HepG2 (cell line): ENCODE measurements at regions not wholly inside any gene's neighbourhood (a gene's known extent, or its start where the extent isn't known, plus 50 kb on each side); places are given as distances from the start of the nearest gene placed in this dataset.
A peak's percentile ranks its signal among the peaks of the same experiment; 100 is the strongest.

Experiments used
- FIP1L1 ChIP-seq: fragments of 200-400 bp; formaldehyde crosslinking; IDR thresholded peaks from 2 replicates; pipeline ENCODE4 v1.6.1; 2018; ENCODE audit warnings: low read depth, mild to moderate bottlenecking, low read length, moderate library complexity, borderline replicate concordance; ENCODE audit not compliant: insufficient read depth
- HNRNPLL ChIP-seq: fragments of 200-400 bp; formaldehyde crosslinking; IDR thresholded peaks from 2 replicates; pipeline ENCODE4 v1.6.1; 2017; ENCODE audit warnings: mild to moderate bottlenecking, low read depth, low read length; ENCODE audit not compliant: poor library complexity, severe bottlenecking
- JUN ChIP-seq: sonication (generic); formaldehyde crosslinking; IDR thresholded peaks from 2 replicates; pipeline ENCODE4 v1.4.0; 2020; ENCODE audit warnings: mild to moderate bottlenecking, missing genetic modification reagents
- KLF16 ChIP-seq, 2 experiments: sonication (generic) in 1 of 2; formaldehyde crosslinking in 1 of 2; IDR thresholded peaks; 2 replicates each; pipeline versions ENCODE4 v1.6.1 to v1.8.0; 2016 to 2023; ENCODE audit warnings: missing genetic modification reagents in 2 of 2, missing compliant biosample characterization in 1 of 2
- NR1H2 ChIP-seq: sonication (generic); formaldehyde crosslinking; IDR thresholded peaks from 2 replicates; pipeline ENCODE4 v1.8.1; 2022; ENCODE audit warnings: low read depth, missing genetic modification reagents, borderline replicate concordance
- SP1 ChIP-seq, 2 experiments: fragments of 450-650 bp in 1 of 2; sonication (generic) in 1 of 2; formaldehyde crosslinking in 1 of 2; IDR thresholded peaks; 2 replicates each; pipeline versions ENCODE4 v1.4.0 to v1.6.1; 2016 to 2020; ENCODE audit warnings: missing genetic modification reagents in 1 of 2
- ZFP36L1 ChIP-seq: sonication (generic); formaldehyde crosslinking; IDR thresholded peaks from 2 replicates; pipeline ENCODE4 v1.8.0; 2022; ENCODE audit warnings: mild to moderate bottlenecking, missing genetic modification reagents, moderate library complexity
- ZNF207 ChIP-seq: fragments of 450-650 bp; IDR thresholded peaks from 2 replicates; pipeline ENCODE4 v1.6.1; 2016; ENCODE audit warnings: antibody characterized with exemption, borderline replicate concordance
- ZNF383 ChIP-seq: sonication (generic); formaldehyde crosslinking; IDR thresholded peaks from 2 replicates; pipeline ENCODE4 v1.4.0; 2020; ENCODE audit warnings: missing genetic modification reagents, mild to moderate bottlenecking, borderline replicate concordance
- ZNF547 ChIP-seq: sonication (generic); formaldehyde crosslinking; IDR thresholded peaks from 2 replicates; pipeline ENCODE4 v1.5.1; 2020; ENCODE audit warnings: mild to moderate bottlenecking, missing genetic modification reagents
- ZNF678 ChIP-seq: sonication (generic); formaldehyde crosslinking; IDR thresholded peaks from 2 replicates; pipeline ENCODE4 v1.4.0; 2020; ENCODE audit warnings: mild to moderate bottlenecking, missing genetic modification reagents
- ZNF703 ChIP-seq: sonication (generic); formaldehyde crosslinking; IDR thresholded peaks from 2 replicates; pipeline ENCODE4 v1.5.1; 2020; ENCODE audit warnings: missing genetic modification reagents, mild to moderate bottlenecking, moderate library complexity, borderline replicate concordance
- ZNF780A ChIP-seq: sonication (generic); formaldehyde crosslinking; IDR thresholded peaks from 2 replicates; pipeline ENCODE4 v1.8.0; 2022; ENCODE audit warnings: mild to moderate bottlenecking, missing genetic modification reagents, moderate library complexity
- ZSCAN25 ChIP-seq: sonication (generic); formaldehyde crosslinking; IDR thresholded peaks from 2 replicates; pipeline ENCODE4 v1.8.0; 2022; ENCODE audit warnings: mild to moderate bottlenecking, missing genetic modification reagents
- TF ChIP-seq, protein P1 (sequence below): sonication (generic); formaldehyde crosslinking; IDR thresholded peaks from 2 replicates; pipeline ENCODE4 v1.4.0; 2020; ENCODE audit warnings: mild to moderate bottlenecking, missing genetic modification reagents
- TF ChIP-seq, protein P2 (sequence below): IDR thresholded peaks from 2 replicates; pipeline ENCODE4 v1.6.1; 2016; ENCODE audit warnings: missing genetic modification reagents, missing compliant biosample characterization
- TF ChIP-seq, protein P3 (sequence below): sonication (generic); formaldehyde crosslinking; IDR thresholded peaks from 2 replicates; pipeline ENCODE4 v1.4.0; 2020; ENCODE audit warnings: mild to moderate bottlenecking, missing genetic modification reagents
- TF ChIP-seq, protein P4 (sequence below): IDR thresholded peaks from 2 replicates; pipeline ENCODE4 v1.6.1; 2016; ENCODE audit warnings: control low read depth
- TF ChIP-seq, protein P5 (sequence below), 2 experiments: IDR thresholded peaks; 2 replicates each; pipeline ENCODE4 v1.6.1; 2011 to 2012; ENCODE audit warnings: low read length in 2 of 2, borderline replicate concordance in 1 of 2, low read depth in 1 of 2, mild to moderate bottlenecking in 1 of 2, moderate library complexity in 1 of 2
- TF ChIP-seq, protein P6 (sequence below): sonication (generic); formaldehyde crosslinking; IDR thresholded peaks from 2 replicates; pipeline ENCODE4 v1.5.1; 2020; ENCODE audit warnings: mild to moderate bottlenecking, moderate library complexity, missing genetic modification reagents

DNA sequence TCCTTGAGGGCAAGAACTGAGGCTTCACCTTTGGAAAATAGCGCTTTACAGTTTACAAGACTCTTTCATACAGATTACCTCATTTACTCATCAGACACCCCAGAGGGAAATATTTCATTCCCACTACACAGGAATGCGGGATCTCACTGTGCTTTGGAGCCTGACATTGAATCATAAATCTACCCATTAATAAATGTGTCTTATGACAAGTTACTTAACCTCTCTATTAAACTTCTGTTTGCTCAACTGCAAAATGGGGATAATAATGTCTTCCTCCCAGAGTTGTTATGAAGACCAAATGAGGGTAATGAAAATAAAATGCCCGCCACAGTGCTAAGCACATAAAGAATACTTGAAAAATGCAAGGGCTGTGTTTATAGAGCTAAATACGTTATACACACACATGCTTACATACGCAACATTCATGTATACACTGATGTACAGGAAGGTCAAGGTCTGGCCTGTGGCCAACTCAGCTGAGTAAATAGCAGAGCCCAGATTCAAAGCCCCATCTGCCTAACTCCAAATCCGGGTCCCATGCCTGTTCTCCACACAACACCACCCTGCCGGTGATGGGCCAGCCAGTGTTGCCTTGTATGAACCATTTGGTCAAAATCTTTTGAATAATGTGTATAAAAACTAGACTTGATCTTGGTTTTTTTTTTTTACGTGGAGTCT, 56.6 kb upstream of the CALM2 start (continued):
- TF ChIP-seq, protein P1, sequence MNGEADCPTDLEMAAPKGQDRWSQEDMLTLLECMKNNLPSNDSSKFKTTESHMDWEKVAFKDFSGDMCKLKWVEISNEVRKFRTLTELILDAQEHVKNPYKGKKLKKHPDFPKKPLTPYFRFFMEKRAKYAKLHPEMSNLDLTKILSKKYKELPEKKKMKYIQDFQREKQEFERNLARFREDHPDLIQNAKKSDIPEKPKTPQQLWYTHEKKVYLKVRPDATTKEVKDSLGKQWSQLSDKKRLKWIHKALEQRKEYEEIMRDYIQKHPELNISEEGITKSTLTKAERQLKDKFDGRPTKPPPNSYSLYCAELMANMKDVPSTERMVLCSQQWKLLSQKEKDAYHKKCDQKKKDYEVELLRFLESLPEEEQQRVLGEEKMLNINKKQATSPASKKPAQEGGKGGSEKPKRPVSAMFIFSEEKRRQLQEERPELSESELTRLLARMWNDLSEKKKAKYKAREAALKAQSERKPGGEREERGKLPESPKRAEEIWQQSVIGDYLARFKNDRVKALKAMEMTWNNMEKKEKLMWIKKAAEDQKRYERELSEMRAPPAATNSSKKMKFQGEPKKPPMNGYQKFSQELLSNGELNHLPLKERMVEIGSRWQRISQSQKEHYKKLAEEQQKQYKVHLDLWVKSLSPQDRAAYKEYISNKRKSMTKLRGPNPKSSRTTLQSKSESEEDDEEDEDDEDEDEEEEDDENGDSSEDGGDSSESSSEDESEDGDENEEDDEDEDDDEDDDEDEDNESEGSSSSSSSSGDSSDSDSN: no peak
- TF ChIP-seq, protein P2, sequence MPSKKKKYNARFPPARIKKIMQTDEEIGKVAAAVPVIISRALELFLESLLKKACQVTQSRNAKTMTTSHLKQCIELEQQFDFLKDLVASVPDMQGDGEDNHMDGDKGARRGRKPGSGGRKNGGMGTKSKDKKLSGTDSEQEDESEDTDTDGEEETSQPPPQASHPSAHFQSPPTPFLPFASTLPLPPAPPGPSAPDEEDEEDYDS (CRISPR knock-in tag): no peak
- no peak for TF ChIP-seq ZSCAN25 (CRISPR knock-in tag)
- no peak for TF ChIP-seq FIP1L1
- no peak for TF ChIP-seq NR1H2
- TF ChIP-seq ZFP36L1 (CRISPR knock-in tag): no peak
- no peak for TF ChIP-seq ZNF703
- TF ChIP-seq, protein P3, sequence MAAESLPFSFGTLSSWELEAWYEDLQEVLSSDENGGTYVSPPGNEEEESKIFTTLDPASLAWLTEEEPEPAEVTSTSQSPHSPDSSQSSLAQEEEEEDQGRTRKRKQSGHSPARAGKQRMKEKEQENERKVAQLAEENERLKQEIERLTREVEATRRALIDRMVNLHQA (CRISPR knock-in tag): no peak
- TF ChIP-seq ZNF383 (CRISPR knock-in tag): no peak
- TF ChIP-seq SP1 (IDR thresholded peaks at IDR 0.05): no peak
- no peak for TF ChIP-seq SP1 (CRISPR knock-in tag; IDR thresholded peaks at IDR 0.05)
- TF ChIP-seq HNRNPLL: no peak
- TF ChIP-seq ZNF207: no peak
- TF ChIP-seq ZNF547 (CRISPR knock-in tag): no peak
- TF ChIP-seq, protein P4, sequence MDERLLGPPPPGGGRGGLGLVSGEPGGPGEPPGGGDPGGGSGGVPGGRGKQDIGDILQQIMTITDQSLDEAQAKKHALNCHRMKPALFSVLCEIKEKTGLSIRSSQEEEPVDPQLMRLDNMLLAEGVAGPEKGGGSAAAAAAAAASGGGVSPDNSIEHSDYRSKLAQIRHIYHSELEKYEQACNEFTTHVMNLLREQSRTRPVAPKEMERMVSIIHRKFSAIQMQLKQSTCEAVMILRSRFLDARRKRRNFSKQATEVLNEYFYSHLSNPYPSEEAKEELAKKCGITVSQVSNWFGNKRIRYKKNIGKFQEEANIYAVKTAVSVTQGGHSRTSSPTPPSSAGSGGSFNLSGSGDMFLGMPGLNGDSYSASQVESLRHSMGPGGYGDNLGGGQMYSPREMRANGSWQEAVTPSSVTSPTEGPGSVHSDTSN: no peak
- TF ChIP-seq, protein P5, sequence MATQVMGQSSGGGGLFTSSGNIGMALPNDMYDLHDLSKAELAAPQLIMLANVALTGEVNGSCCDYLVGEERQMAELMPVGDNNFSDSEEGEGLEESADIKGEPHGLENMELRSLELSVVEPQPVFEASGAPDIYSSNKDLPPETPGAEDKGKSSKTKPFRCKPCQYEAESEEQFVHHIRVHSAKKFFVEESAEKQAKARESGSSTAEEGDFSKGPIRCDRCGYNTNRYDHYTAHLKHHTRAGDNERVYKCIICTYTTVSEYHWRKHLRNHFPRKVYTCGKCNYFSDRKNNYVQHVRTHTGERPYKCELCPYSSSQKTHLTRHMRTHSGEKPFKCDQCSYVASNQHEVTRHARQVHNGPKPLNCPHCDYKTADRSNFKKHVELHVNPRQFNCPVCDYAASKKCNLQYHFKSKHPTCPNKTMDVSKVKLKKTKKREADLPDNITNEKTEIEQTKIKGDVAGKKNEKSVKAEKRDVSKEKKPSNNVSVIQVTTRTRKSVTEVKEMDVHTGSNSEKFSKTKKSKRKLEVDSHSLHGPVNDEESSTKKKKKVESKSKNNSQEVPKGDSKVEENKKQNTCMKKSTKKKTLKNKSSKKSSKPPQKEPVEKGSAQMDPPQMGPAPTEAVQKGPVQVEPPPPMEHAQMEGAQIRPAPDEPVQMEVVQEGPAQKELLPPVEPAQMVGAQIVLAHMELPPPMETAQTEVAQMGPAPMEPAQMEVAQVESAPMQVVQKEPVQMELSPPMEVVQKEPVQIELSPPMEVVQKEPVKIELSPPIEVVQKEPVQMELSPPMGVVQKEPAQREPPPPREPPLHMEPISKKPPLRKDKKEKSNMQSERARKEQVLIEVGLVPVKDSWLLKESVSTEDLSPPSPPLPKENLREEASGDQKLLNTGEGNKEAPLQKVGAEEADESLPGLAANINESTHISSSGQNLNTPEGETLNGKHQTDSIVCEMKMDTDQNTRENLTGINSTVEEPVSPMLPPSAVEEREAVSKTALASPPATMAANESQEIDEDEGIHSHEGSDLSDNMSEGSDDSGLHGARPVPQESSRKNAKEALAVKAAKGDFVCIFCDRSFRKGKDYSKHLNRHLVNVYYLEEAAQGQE (IDR thresholded peaks at IDR 0.05; ENCODE audit: borderline replicate concordance in 1 of 2, low read depth in 1 of 2, low read length in 2 of 2): no peak
- TF ChIP-seq ZNF678 (CRISPR knock-in tag): no peak
- TF ChIP-seq, protein P6, sequence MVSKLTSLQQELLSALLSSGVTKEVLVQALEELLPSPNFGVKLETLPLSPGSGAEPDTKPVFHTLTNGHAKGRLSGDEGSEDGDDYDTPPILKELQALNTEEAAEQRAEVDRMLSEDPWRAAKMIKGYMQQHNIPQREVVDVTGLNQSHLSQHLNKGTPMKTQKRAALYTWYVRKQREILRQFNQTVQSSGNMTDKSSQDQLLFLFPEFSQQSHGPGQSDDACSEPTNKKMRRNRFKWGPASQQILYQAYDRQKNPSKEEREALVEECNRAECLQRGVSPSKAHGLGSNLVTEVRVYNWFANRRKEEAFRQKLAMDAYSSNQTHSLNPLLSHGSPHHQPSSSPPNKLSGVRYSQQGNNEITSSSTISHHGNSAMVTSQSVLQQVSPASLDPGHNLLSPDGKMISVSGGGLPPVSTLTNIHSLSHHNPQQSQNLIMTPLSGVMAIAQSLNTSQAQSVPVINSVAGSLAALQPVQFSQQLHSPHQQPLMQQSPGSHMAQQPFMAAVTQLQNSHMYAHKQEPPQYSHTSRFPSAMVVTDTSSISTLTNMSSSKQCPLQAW (CRISPR knock-in tag): no peak
- no peak for TF ChIP-seq ZNF780A (CRISPR knock-in tag)
- no peak for TF ChIP-seq JUN (CRISPR knock-in tag)
- TF ChIP-seq KLF16 (CRISPR knock-in tag; IDR thresholded peaks at IDR 0.05): peak in 1 of 2 experiments; percentile 66; a peak in 1 of 4 replicates
